GM23338 (cell line): ENCODE measurements at regions not wholly inside any gene's neighbourhood (a gene's known extent, or its start where the extent isn't known, plus 50 kb on each side); places are given as distances from the start of the nearest gene placed in this dataset.

Experiments used
- CREB1 ChIP-seq: fragments of 250-450 bp; sonication (Bioruptor Pico); IDR thresholded peaks from 2 replicates; pipeline ENCODE4 v1.5.0; 2020; ENCODE audit warnings: low read depth, mild to moderate bottlenecking, moderate library complexity
- EZH2phosphoT487 ChIP-seq: fragments of 200-600 bp; sonication (generic); IDR thresholded peaks from one replicate; pipeline ENCODE4 v1.8.1; 2018; ENCODE audit warnings: antibody characterized with exemption; ENCODE audit not compliant: unreplicated experiment
- STAT1 ChIP-seq: IDR thresholded peaks from one replicate; pipeline ENCODE4 v1.6.1; 2016; ENCODE audit warnings: antibody characterized with exemption; ENCODE audit not compliant: unreplicated experiment
- ZNF331 ChIP-seq: fragments of 250-450 bp; sonication (Bioruptor Pico); IDR thresholded peaks from 2 replicates; pipeline ENCODE4 v1.5.0; 2020; ENCODE audit warnings: low read depth, mild to moderate bottlenecking, moderate library complexity
- TF ChIP-seq, protein P1 (sequence below): fragments of 250-450 bp; sonication (Bioruptor Pico); IDR thresholded peaks from 2 replicates; pipeline ENCODE4 v1.5.0; 2020; ENCODE audit warnings: mild to moderate bottlenecking, moderate library complexity
- TF ChIP-seq, protein P2 (sequence below), 2 experiments: fragments of 200-600 bp in 1 of 2; sonication (generic) in 1 of 2; conservative IDR thresholded peaks; 2 replicates each; pipeline versions ENCODE4 v1.5.1 to v1.6.1; 2016 to 2017; ENCODE audit warnings: antibody characterized with exemption in 2 of 2, low read depth in 2 of 2, mild to moderate bottlenecking in 2 of 2, moderate library complexity in 1 of 2
- TF ChIP-seq, protein P3 (sequence below): IDR thresholded peaks from 2 replicates; pipeline ENCODE4 v1.6.1; 2016; ENCODE audit warnings: antibody characterized with exemption

DNA sequence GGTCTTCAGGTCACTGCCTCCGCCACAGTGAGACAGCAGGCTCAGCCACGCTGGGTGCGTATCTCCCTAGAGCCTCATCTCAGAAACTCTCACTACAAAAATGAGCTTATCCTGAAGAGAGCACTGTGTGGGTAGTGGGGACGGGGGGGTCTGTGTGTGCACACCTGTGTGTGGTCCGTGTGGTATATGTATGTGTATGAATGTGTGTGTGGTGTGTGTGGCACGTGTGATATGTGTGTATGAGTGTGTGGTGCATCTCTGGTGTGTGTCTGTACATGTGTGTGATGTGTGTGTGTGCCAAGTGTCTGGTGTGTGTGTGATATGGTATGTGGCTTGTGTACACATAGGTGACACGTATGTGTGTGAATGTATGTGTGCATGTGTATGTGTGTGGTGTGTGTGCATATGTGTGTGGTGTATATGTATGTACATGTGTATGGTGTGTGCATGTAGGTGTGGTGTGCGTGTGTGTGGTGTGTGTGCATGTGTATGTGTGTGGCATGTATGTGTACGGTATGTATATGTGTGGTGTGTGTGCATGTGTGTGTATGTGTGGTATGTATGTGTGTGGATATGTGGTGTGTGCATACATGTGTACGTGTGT, 332.2 kb downstream of the EIPR1 start (continued):
- TF ChIP-seq, protein P1, sequence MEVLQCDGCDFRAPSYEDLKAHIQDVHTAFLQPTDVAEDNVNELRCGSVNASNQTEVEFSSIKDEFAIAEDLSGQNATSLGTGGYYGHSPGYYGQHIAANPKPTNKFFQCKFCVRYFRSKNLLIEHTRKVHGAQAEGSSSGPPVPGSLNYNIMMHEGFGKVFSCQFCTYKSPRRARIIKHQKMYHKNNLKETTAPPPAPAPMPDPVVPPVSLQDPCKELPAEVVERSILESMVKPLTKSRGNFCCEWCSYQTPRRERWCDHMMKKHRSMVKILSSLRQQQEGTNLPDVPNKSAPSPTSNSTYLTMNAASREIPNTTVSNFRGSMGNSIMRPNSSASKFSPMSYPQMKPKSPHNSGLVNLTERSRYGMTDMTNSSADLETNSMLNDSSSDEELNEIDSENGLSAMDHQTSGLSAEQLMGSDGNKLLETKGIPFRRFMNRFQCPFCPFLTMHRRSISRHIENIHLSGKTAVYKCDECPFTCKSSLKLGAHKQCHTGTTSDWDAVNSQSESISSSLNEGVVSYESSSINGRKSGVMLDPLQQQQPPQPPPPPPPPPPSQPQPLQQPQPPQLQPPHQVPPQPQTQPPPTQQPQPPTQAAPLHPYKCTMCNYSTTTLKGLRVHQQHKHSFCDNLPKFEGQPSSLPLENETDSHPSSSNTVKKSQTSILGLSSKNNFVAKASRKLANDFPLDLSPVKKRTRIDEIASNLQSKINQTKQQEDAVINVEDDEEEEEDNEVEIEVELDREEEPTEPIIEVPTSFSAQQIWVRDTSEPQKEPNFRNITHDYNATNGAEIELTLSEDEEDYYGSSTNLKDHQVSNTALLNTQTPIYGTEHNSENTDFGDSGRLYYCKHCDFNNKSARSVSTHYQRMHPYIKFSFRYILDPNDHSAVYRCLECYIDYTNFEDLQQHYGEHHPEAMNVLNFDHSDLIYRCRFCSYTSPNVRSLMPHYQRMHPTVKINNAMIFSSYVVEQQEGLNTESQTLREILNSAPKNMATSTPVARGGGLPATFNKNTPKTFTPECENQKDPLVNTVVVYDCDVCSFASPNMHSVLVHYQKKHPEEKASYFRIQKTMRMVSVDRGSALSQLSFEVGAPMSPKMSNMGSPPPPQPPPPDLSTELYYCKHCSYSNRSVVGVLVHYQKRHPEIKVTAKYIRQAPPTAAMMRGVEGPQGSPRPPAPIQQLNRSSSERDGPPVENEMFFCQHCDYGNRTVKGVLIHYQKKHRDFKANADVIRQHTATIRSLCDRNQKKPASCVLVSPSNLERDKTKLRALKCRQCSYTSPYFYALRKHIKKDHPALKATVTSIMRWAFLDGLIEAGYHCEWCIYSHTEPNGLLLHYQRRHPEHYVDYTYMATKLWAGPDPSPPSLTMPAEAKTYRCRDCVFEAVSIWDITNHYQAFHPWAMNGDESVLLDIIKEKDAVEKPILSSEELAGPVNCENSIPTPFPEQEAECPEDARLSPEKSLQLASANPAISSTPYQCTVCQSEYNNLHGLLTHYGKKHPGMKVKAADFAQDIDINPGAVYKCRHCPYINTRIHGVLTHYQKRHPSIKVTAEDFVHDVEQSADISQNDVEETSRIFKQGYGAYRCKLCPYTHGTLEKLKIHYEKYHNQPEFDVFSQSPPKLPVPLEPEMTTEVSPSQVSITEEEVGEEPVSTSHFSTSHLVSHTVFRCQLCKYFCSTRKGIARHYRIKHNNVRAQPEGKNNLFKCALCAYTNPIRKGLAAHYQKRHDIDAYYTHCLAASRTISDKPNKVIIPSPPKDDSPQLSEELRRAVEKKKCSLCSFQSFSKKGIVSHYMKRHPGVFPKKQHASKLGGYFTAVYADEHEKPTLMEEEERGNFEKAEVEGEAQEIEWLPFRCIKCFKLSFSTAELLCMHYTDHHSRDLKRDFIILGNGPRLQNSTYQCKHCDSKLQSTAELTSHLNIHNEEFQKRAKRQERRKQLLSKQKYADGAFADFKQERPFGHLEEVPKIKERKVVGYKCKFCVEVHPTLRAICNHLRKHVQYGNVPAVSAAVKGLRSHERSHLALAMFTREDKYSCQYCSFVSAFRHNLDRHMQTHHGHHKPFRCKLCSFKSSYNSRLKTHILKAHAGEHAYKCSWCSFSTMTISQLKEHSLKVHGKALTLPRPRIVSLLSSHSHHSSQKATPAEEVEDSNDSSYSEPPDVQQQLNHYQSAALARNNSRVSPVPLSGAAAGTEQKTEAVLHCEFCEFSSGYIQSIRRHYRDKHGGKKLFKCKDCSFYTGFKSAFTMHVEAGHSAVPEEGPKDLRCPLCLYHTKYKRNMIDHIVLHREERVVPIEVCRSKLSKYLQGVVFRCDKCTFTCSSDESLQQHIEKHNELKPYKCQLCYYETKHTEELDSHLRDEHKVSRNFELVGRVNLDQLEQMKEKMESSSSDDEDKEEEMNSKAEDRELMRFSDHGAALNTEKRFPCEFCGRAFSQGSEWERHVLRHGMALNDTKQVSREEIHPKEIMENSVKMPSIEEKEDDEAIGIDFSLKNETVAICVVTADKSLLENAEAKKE (CRISPR knock-in tag), result no peak
- TF ChIP-seq, protein P2, sequence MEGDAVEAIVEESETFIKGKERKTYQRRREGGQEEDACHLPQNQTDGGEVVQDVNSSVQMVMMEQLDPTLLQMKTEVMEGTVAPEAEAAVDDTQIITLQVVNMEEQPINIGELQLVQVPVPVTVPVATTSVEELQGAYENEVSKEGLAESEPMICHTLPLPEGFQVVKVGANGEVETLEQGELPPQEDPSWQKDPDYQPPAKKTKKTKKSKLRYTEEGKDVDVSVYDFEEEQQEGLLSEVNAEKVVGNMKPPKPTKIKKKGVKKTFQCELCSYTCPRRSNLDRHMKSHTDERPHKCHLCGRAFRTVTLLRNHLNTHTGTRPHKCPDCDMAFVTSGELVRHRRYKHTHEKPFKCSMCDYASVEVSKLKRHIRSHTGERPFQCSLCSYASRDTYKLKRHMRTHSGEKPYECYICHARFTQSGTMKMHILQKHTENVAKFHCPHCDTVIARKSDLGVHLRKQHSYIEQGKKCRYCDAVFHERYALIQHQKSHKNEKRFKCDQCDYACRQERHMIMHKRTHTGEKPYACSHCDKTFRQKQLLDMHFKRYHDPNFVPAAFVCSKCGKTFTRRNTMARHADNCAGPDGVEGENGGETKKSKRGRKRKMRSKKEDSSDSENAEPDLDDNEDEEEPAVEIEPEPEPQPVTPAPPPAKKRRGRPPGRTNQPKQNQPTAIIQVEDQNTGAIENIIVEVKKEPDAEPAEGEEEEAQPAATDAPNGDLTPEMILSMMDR (conservative IDR thresholded peaks at IDR 0.05; ENCODE audit: low read depth in 2 of 2), result no peak
- no peak for TF ChIP-seq ZNF331 (CRISPR knock-in tag)
- TF ChIP-seq, protein P3, sequence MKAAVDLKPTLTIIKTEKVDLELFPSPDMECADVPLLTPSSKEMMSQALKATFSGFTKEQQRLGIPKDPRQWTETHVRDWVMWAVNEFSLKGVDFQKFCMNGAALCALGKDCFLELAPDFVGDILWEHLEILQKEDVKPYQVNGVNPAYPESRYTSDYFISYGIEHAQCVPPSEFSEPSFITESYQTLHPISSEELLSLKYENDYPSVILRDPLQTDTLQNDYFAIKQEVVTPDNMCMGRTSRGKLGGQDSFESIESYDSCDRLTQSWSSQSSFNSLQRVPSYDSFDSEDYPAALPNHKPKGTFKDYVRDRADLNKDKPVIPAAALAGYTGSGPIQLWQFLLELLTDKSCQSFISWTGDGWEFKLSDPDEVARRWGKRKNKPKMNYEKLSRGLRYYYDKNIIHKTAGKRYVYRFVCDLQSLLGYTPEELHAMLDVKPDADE, result no peak
- TF ChIP-seq CREB1, result no peak
- TF ChIP-seq EZH2phosphoT487, result no peak
- no peak for TF ChIP-seq STAT1
